ENCODE measurements at regions not wholly inside any gene's neighbourhood (a gene's known extent, or its start where the extent isn't known, plus 50 kb on each side); places are given as distances from the start of the nearest gene placed in this dataset.

DNA sequence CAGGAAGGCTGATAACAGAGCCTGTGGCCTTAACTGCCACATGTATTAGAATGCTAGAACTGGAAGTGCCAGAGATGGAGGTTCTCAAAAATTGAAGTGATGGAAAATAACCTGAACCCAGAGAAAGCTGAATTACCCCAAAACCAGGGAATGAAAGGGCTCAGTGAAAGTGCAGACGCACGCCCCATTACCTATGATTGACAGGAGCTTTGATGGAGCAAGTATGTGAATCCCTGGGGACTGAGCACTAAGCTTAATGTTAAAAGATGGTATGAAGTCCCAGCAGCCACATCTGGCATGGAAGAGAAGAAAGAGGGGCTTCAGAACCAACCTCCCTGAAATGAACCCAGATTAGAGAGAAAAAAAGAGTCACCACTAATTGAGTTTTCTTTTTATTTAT lies 118.4 kb upstream of the FHIT start:
- TF ChIP-seq EP300 (IDR thresholded peaks at IDR 0.05; ENCODE audit: borderline replicate concordance in 1 of 2, low read depth in 1 of 2, low read length in 1 of 2) (no peak), CHD2 (IDR thresholded peaks at IDR 0.05; ENCODE audit: low read length, partially characterized antibody) (no peak)
- TF ChIP-seq, protein P1, sequence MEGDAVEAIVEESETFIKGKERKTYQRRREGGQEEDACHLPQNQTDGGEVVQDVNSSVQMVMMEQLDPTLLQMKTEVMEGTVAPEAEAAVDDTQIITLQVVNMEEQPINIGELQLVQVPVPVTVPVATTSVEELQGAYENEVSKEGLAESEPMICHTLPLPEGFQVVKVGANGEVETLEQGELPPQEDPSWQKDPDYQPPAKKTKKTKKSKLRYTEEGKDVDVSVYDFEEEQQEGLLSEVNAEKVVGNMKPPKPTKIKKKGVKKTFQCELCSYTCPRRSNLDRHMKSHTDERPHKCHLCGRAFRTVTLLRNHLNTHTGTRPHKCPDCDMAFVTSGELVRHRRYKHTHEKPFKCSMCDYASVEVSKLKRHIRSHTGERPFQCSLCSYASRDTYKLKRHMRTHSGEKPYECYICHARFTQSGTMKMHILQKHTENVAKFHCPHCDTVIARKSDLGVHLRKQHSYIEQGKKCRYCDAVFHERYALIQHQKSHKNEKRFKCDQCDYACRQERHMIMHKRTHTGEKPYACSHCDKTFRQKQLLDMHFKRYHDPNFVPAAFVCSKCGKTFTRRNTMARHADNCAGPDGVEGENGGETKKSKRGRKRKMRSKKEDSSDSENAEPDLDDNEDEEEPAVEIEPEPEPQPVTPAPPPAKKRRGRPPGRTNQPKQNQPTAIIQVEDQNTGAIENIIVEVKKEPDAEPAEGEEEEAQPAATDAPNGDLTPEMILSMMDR (IDR thresholded peaks at IDR 0.05), result no peak
- TF ChIP-seq, protein P2, sequence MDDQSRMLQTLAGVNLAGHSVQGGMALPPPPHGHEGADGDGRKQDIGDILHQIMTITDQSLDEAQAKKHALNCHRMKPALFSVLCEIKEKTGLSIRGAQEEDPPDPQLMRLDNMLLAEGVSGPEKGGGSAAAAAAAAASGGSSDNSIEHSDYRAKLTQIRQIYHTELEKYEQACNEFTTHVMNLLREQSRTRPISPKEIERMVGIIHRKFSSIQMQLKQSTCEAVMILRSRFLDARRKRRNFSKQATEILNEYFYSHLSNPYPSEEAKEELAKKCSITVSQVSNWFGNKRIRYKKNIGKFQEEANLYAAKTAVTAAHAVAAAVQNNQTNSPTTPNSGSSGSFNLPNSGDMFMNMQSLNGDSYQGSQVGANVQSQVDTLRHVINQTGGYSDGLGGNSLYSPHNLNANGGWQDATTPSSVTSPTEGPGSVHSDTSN (IDR thresholded peaks at IDR 0.05), result no peak
